Stimulated activated CD4-positive, alpha-beta T cell treated with anti-CD3 and anti-CD28 coated beads, Interleukin-1b, Interleukin-23, amount 100 ng/mL, for 48 hours (primary cell): ENCODE measurements at regions not wholly inside any gene's neighbourhood (a gene's known extent, or its start where the extent isn't known, plus 50 kb on each side); places are given as distances from the start of the nearest gene placed in this dataset.
"Not testable (repeated sequence)": the region's sequence is repeated elsewhere in the genome, so short reads cannot be mapped to it uniquely, and the experiment has no call there.

ENCODE experiments used
- DNase-seq: peaks from one replicate; pipeline ENCODE4 v3.0.0-alpha.2; 2020

GRCh38 chr2:228561816-228562215, 380.3 kb upstream of the SPHKAP start:
- no peak for DNase-seq

DNA sequence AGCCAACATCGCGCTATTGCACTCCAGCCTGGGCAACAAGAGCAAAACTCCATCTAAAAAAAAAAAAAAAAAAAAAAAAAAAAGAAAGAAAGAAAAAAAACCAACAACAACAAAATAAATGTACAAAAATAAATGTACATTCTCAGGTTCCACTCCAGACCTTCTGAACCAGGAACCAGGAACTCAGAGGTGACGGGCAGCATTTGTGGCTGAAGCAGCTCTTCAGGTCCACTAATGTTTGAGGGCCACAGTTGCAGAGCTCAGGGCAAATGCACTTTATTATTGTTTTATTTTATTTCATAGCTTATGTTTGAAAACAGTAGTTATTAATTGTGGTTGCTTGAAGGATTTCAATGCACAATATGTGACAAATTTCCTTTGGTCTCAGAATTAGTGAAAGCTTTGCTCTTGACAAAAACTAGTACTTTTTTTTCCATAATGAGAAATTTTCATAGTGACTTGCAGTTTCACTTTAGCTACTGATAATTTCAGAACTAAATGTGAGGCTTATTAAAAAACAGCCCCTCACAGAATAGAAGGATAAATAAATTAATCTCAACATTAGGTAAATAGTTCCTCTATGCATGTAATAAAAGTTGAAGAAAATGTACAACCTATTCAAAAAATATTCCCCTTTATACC, 378.4 kb upstream of the SPHKAP start:
- DNase-seq: no peak

- DNase-seq: no peak
Observed at GRCh38 chr2:228556717-228557116, 375.2 kb upstream of the SPHKAP start.

GRCh38 chr2:228549441-228550007, 368.0 kb upstream of the SPHKAP start:
- no peak for DNase-seq

DNA sequence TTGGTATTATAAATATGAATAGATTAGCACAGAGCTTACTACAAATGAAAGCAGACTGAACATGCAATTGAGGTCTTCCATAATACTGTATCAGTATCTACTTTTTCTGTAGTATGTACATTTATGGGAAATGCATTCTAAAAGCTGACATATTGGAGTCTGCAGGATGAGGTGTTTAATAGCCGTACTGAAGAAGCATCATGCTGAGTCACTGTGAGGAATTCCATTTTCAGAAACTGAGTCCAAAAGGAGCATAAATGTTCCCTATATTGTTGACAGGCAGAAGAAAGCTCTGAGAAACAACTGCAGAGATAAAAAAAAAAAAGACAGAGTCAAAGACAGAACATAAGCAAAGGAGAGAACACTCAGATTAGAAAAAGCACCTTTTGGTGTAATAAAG, 366.7 kb upstream of the SPHKAP start:
- DNase-seq: no peak

DNA sequence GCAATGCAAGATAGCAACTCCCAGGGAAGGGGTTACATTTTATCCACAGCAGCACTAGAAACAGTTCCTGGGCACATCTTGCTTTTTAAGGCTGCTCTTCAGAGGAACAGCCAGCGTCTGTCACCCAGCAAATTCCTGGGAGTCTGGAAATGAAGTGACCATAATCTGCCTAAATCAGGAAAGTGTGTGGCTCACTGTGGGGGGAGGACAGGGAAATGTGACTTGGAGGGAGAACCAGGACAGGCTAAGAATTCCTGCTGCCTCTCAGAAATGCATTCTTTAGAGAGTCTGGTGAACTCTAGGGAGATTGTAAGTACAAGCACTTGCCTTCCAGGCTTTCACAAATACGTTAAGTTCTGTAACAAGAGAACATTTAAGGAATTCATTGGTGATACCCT, 364.3 kb upstream of the SPHKAP start:
- no peak for DNase-seq

DNA sequence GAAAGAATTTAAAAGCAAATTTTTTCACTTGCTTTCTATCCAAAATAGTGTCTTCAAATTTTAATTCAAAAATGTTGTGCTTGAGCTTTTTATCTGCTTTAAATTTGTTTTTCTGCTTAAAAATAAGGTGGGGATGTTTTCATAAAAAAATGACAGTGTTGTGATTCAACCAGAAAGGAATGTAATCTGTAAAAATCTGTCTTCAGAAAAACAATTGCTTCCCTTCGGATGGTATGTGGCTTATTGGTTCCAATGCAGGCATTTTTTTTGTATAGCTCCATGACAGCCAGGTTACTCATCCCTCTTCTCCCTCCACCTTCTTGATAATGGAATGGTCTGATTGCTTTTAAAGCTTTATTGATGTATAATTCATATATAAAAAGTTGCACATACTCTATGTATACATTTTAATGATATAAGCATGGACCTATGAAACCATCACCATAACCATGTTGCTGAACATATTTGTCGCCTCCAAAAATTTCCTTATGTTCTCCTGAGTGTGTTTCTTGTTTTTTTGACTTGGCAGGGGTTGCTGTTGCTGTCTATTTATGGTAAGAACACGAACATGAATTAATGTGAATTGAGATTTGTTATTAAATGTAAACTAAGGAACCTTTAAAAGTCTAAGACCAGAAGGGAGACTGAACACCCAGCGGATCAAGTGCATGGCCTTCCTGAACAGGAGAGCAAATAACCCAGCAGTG, 363.7 kb upstream of the SPHKAP start:
- DNase-seq: no peak

GRCh38 chr2:228543117-228543516, 361.6 kb upstream of the SPHKAP start:
- no peak for DNase-seq

GRCh38 chr2:228542277-228542676, 360.8 kb upstream of the SPHKAP start:
- no peak for DNase-seq

- DNase-seq: no peak
Observed at GRCh38 chr2:228541789-228542188, 360.3 kb upstream of the SPHKAP start.

GRCh38 chr2:228540976-228541375, 359.5 kb upstream of the SPHKAP start:
- DNase-seq: no peak

DNA sequence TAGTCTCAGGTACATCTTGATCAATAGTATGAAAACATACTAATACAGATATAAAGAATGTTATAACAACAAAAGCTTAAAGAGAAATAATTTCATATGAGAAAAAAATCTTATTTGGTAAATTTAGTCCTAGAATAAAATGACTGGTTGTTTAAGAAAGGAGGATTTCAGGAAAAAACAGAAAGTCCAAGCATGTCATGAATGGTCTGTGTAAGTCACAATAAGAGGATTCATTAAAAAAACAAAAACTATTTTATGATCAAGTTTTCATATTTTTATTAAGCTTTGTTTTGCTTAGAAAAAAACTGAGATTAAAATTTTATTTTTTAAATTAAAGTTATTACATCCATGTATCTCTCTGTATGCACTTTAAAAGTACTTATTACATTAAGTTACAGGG, 353.9 kb upstream of the SPHKAP start:
- no peak for DNase-seq

- no peak for DNase-seq
Observed at GRCh38 chr2:228533156-228533555, 351.7 kb upstream of the SPHKAP start.

- DNase-seq: no peak
Observed at GRCh38 chr2:228532233-228532632, 350.7 kb upstream of the SPHKAP start.

DNA sequence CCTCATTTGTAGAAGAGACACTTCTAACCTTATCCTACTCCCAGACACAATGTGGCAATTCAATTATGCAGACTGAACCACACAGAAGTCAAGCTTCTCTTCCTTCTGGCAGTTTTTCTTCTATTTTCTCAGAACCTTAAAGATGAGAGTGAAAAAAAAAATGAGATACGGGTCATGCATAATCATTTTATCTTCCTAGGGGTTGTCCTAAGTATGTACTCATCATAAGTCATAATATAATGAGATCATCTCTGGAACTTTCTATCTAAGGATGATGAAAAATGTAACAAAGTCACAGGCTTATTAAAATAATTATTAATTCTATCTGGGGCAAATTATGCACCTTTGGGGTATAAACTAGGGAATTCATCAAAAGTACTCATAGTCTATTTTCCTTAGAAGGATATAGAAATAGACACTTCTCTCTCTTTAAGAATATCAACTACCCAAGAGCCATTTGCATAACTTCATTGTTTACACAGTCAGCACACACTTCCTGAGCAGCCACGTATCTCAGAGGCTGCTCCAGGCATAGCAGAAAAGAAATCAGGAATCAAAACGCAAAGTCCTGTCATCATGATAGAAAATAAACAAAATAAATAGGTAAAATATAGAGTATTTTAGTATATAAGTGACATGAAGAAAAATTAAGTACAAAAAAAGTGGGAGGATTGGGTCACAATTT, 345.9 kb upstream of the SPHKAP start:
- DNase-seq: no peak

GRCh38 chr2:228526687-228527086, 345.2 kb upstream of the SPHKAP start:
- no peak for DNase-seq

- no peak for DNase-seq
Observed at GRCh38 chr2:228522977-228523376, 341.5 kb upstream of the SPHKAP start.

DNA sequence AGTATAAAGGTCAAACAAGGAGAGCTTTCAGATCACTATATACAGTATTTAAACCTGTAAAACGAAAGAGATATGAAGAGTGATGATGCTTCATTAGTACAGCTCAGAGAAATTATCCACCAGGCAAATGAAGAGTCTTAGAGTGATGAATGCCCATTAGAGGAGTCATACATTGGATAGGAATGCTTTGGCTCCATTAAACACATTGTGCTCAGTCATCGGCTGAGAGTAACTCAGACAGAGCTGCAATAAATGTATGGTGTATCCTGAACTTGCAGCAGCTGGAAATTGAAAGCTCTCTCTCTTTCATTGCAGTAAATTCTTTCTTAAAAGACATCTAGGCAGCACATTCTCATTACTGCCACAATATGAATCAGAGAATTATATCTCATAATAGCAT, 340.8 kb upstream of the SPHKAP start:
- no peak for DNase-seq

DNA sequence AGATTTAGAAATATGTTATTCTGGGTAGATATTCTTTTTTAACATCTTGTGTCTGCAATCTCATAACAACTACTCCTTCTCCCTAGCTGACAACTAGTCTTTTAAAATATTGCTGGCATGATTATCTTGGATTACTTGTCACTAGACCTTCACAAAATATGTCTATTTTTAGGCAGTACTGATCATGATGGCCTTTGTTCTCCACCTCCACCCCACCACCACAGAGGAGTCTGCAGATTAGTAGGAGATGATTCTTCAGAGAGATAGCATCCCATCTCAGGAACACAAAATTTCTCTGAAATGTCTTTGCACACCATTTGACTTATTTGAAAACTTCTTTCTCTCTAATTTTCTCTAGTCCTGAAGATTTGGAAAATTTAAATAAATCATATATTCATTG, 338.1 kb upstream of the SPHKAP start:
- no peak for DNase-seq

DNA sequence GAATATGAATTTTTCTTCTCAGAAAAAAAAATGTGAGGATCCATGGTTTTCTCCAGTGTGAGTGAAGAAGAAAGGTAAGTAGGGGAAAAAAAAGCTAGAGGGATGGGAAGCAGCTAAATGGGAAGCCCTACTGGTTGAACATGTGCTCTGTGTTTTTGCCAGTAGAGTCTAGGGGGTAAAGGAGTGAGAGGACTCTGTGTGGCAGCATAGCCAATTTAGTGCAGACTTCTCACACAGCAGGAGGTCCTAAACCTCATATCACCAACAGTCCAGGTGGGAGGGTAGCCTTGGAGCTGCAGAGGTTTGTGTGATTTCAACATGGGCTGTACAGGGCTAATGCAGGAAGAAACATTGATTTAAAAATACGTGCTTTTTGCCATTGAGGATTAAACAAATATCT, 334.5 kb upstream of the SPHKAP start:
- no peak for DNase-seq

DNA sequence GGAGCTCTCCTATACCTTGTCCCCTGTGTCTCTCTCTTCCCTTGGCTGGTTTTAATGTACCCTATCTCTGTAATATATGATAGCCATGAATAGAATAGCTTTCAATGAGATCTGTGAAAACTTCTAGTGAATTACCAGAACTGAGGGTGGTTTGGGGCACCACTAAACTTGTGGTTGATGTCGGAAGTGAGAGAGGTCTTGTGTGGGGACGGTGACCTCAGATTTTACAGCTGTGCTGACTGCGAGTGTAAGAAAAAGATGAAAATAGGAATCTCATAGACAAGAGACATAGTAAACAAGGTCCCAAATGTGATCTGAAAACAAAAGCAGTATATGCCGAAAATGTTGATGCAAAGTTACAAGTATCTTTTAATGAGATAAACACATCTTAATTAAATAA, 332.0 kb upstream of the SPHKAP start:
- not testable (repeated sequence) for DNase-seq

GRCh38 chr2:228509021-228509420, 327.5 kb upstream of the SPHKAP start:
- DNase-seq: no peak

GRCh38 chr2:228507870-228508269, 326.4 kb upstream of the SPHKAP start:
- DNase-seq: no peak

DNA sequence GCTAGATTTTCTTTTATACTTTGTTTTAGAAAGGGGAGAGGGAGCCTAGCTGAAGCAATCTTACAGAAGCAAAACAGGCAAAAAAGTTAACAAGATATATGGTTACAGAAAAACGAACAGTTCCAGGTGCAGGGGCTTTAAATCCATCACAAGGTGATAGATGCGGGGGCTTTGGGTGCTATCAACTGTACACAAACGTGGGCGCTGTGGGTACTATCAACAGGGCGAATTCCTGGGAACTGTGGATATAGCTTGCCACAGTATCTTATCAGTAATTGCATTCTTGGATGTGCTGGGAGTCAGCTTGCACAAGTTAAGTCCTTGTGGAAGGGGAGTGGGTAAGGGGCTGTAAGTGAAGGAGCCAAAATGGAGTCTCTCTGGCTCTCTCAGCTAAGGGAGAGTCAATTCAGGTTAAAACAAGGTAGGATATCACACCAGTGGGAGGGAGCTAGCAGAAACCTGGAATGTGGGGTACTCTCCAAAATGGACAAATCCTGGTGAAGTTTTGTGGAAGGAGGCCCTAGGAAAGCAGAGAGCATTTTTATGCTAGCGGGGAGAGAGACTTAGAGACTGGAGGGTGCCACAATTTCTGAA, 325.8 kb upstream of the SPHKAP start:
- no peak for DNase-seq
